Myocyte (in vitro differentiated cells): ENCODE measurements at regions not wholly inside any gene's neighbourhood (a gene's known extent, or its start where the extent isn't known, plus 50 kb on each side); places are given as distances from the start of the nearest gene placed in this dataset.
"Not testable (repeated sequence)": the region's sequence is repeated elsewhere in the genome, so short reads cannot be mapped to it uniquely, and the experiment has no call there.

Source experiments
- DNase-seq: peaks from one replicate; pipeline ENCODE4 v3.0.0-alpha.2; 2012; ENCODE audit warnings: low read depth

DNA sequence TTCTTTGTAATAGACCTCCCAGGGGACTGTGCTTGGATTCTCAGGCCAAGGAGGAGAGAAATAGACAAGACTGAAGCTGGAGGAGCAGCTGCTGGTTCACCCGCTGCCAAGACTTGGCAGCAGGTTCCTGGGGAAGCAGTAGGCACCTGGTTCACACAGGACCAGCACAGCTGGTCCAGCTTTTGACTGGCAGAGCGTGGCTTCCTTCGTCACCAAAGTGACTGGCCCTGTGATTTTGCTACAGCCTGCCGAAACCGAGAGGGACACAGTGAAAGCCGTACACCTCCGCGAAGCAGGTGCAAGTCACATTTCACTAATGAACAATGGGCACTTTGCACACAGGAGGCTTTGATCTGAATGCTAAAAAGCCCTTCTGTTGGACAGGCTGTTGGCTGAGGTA, 199.0 kb downstream of the RNF144B start:
- peak; percentile 68 for DNase-seq

DNA sequence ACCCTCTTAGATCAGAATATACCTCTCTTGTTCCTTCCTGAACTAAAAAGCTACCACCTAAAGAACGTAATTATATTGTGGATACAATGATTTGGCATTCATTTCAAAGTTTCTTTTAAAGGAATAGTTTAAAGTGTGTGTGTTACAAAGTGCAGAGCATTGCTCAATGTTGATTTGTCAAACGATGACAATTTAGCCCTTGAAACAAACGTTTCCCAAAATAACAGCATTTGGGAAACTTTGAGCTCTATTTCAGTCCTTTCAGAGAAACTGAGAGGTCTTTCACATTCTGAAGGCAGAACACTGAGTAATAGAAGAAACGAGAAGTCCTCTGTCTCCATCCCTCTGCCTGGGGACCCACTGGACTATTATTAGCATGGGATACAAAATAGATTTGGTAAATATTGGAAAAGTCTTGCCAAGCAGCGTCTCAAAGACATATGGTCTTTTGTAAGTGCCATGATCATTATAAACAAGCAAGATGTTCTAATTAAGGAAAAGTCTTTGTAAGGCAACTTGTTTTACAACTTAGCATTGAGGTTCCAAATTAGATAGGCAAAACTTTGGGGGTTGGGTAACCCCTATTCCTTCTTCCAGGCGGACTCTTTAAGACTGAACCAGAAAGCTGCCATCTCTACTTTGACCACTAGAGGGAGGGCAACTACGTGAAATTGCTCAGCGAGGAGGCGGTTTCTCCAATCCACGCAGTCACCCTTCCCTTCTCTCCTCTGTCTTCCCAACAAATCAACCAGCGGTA, 208.8 kb downstream of the RNF144B start:
- DNase-seq, result peak; percentile 81

DNA sequence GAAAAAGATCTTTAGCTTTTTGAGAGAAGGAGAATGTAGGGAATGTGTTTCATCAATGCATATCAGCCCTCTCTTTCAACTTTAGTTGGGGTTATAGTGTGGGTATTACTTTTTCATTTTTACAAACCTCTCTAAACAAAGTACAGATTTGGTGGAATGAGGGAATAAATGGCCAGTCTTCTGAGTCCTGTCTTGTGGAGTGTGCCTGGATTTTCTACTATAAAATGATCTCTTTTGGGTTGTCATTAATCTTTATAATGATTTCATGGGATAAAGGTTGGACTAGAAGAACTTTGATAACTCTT, 209.3 kb downstream of the RNF144B start:
- DNase-seq, result no peak

DNA sequence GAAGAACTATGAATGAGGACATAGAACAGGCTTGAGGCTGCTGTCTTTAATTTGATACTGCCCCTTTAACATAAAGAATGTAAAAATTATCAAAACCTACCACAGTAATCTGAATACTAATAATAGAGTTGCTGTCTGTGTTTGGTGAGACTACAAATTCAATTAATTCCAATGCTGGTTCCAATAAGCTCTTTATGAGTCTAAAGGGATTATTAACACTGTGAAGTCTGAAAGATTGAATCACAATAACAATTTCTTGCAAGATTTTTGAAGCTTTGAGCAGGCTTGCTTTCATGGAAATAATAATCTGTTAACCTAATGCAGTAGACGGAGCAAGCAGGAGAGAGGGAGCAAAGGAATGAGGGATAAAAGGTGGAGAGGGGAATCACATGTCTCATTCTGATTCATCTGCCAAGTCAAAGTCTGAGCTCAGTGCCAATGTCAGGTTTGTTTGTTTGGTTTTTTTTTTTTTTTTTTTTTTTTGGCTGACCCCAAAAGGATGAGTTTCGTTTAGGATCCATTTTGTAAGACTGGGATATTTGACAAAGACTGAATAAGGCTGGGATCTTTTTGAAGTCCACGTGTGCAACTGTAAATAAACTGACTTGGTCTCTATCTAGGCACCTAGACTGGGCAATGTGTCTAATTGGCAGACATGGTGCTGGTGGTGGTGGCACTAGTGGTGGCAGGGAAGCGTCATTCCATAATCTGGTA, 211.6 kb downstream of the RNF144B start:
- DNase-seq, result no peak

DNA sequence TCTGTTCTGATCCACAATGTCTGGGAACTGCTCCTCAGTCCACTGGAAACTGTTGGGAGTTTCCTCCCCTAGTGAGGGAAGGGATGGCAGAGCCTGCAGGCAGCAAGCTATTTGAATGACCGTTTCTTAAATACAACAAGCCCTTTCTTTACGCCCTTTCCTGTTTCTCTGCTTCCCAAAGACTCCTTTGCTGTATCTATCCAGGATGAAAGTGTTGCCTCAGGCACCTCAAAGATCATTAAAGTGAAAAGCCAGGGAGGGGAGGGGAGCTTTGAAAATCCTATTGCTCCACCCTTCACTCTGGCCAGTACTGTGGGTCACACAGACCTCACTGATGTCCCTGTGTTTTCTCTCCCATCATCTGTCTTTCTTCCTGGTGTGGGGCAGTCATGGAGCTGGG, 213.1 kb downstream of the RNF144B start:
- no peak for DNase-seq

DNA sequence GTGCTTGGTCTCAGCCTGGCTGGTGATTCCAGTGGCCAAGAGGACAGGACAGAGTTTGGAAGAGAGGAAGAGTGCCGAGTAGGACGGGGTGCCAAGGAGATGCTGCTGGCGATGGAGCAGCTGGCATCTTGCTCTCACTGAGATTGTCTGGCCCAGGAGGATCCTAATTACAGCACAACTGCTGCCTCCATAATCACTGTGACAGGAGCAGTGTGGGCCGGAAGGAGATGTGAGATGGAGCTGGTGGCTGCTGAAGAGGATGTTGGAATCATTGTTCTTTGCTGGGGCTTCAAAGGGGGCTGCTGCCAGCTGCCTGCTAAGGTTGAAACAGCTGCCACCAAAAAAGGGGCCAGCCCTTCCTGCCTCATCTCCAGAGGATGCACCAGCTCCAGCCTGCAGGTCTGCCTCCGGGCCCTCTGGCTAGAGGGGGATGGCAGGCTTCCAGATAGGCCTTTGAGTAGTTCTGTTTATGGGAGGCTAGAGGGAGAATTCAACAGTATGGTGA, 214.4 kb downstream of the RNF144B start:
- DNase-seq, result no peak

DNA sequence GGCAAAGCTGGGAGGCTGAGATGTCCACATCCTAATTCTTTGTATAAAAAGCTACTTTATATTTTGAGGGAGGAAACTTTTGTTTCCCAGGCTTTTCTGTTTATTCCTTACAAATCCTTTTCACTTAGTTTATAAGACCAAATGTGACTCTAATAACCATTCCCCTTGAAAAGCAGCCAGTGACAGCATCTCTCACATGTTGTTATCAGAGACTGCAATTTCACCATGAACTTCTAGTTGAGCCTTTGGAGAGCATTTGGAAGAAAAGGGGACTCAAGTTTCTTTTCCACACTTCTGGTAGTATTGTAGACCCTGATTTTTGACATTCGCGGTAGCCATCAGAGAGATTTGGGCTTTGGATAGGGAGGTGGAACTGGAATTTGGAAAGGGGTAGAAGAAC, 215.8 kb downstream of the RNF144B start:
- DNase-seq, result no peak

DNA sequence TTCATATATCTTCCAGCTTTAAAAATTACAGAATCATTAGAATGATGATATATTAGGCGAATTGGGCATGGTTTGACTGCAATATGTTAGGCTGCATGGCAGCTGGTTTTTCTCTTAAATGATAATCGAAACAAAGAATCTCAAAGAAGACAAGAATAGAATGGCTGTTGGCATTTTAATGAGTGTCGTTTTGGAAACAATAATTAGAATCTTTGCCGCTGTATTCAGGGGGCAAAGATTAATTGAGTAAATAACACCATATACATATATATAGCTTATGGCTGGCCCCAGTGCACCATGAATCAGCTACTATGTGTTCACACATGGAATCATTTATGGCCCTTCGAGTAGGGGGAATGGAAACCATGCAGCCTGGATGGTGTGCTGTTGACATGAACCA, 216.2 kb downstream of the RNF144B start:
- no peak for DNase-seq

DNA sequence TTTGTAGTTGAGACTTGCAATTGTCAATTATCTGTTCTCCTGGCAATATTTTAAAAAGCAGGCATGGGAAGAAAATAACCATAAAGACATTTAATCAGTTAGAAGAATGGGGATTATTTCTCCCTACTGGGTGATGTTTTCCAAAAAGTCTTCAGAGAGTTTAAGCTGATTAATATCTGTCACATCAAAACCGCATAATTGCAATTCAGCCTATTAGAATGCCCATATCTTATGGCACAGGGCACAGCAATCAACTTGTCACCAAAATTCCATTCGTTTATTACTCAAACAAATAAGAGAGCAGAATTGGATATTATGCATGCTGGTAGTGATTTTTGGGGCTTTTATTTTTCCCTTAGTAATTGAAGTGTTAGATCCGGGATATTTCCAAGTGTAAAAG, 218.7 kb downstream of the RNF144B start:
- DNase-seq, result no peak

DNA sequence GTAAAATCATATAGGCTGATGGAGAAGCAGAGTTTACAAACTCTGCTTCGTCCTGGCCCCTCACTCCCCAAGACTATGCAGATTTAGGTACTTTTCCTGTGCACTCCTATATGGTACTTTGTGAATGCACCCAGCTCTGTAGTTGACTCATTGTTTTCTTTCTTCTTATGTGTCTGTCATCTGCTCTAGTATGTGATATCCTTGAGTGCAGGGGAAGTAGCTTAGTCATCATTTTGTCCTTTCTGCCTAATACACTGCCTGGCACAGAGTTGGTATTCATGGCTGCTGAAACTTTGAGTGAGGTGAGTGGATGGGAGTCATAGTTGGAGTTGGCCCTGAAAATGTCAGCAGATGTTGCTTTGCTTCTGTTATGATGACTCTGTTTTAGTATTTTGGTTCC, 222.6 kb downstream of the RNF144B start:
- DNase-seq, result no peak

DNA sequence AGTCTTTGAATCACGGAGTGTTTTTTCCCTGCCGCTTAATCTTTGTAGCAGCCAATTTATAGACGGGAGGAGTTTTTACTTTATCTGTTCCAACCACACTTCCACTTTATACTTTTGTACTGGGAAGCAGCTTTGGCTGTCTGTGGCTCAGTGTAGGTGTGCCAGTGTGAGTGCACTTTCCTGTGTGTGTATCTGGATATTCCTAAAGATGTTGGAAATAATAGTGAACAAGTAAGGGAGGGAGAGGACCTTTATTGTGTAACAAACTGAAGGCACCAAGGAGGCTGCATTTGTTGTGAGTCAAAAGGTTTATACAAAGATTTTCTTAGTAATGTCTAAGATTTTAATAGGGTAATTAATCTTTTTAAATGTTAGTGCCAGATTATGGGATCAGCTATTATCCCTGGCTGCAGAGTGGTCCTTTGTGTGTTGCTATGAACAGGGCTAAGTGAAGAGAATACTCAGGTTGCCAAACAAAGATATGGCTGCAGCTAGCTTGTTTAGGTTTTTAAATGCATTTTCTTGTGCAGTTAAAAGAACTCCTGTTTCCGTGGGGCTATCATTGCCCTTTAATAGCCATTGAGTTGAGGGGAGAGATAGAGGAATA, 226.3 kb downstream of the RNF144B start:
- DNase-seq, result no peak

DNA sequence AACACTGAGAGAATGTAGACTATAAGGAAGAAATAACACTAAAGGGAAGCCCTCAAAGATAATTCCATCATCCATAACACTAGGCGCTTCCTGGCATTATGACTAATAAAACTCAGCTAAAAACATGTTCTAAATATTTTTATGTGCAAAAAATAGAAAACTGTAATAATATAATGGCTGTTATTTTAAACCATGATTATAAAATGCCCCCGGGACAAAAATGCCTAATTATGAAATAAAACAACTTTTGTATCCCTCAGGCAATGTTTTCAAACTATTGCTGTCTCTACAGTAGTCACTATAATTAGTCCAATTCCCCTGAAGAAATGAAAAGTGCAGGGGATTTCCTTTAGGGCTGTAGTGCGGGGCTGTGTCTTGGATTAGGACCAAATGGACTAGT, 242.4 kb downstream of the RNF144B start:
- no peak for DNase-seq

DNA sequence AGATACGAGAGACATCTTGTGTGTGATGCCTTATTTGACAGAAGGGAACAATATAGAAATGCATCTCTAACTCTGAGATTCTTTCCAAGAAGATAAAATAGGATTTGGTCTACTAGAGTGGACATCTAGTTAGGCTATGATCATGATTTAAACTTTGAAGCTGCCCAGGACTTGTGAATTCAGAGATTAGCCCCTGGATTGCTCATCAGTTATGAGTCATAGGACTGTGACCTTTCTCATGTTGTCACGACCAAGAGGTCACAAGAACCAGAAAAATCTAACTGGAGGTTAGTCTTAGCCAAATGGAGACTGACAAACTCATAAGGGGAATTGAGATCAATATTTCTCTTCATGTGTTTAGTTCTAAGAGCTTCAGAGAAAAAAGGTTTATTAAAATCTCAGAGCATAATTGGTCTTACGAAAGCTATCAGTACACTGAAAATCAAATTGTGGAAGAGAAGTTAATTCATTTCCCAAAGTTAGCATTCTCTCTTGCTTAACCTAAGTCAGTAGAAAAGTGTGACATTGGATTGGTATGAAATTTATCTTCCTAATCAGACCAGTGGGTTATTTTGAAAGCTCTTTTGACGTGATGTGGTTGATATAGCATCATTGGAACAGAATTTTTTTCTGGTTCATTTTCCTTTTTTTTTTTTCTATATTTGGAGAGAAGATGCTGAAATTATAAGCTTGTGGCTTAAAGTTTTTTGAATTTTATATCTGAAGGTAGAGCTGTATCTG, 245.7 kb downstream of the RNF144B start:
- peak; percentile 29 for DNase-seq

DNA sequence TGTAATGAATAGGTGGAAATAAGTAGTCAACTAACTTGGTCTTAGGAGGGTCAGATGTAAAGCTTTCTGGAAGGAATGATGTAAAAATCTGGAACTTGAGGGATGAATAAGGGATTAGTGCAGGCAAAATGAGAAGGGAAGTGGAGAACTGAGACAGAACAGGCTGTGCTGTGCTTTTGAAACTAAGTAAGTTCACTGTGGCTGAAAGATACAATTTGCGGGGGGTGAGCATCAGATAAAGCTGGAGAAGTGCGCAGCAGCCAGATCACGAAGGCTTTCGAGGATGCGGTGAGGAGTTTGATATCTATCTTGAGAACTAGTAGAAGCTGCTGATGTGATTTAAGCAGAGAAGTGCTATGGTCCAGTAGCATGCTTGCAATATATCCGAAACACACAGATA, 247.8 kb downstream of the RNF144B start:
- DNase-seq, result no peak

DNA sequence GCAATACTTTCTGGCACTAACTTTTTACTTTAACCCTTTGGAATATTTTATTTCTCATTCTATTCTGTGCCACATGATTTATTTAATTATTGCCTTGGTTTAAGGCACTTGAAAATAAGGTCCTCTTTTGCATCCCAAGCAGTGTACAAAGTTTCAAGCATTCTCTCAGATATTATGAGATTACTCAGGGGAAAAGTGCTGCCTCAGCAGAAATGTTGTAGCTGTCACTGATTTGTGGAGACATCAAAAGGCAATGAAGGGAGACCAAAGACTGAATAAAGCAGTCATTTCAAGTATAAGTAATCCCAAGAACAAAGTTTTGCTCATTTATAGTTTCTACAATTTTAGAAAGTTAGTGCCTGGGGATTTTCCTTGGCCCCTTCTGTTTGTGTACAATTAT, 253.0 kb downstream of the RNF144B start:
- DNase-seq, result no peak

DNA sequence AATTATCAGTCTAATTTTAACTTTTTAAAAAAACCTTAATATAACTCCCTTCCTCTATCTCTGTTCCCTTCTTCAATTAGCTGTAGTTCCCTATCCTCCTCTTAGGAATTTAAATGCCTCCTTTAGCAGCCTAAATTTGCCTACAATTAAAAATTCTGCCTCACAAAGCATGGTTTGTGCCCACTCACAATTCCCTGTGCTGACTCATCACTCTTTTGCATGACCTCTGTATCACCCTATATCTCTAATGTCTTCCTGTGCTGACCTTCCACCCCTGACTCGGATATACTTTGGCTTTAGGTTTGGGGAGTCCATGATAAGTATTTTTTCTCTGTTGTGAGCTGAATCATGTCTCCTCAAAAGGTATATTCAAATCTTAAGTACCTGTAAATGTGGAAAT, 253.6 kb downstream of the RNF144B start:
- DNase-seq, result no peak

DNA sequence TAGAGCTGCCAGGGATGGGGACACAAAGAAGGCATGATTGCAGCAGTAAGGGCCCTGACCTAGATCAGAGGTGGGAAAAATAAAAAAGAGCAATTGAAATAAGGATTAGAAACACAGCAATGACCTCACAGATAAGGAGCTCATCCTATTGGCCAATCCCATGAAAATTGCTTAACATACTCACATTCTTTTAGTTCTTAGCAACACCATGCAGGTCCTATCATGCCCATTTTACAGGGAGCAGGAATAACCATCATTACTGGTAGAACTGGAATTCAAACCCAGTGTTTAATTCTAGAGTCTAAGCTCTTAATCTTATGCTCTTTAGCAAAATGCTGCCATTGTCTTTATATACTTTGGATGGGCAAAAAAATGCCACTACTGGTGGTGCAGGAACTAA, 267.7 kb downstream of the RNF144B start:
- no peak for DNase-seq

DNA sequence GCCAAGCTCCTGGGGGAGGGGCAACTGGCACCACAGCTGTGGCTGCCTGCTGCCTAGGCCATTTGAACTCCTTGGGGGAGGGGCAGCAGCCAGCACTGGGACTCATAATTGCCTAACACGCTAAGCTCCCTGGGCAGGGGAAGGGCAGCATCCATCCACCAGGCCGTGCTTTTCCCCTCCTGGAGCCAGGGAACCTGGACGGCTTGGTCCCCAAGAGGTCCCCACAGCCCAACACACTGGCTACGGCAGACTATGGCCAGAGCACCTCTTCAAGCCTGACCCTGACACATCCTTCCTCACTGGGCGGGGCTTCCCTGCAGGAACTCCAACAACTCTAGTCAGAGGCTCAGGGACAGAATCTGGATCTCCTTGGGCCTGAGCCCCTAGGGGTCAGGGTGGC, 269.4 kb downstream of the RNF144B start:
- no peak for DNase-seq

DNA sequence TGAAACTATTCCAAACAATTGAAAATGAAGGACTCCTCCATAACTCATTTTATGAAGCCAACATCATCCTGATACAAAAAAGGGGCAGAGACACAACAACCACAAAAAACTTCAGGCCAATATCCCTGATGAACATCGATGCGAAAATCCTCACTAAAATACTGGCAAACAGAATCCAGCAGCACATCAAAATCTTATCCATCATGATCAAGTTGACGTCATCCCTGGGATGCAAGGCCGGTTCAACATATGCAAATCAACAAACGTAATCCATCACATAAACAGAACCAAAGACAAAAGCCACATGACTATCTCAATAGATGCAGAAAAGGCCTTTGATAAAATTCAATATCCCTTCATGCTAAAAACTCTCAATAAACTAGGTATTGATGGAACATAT, 272.8 kb downstream of the RNF144B start:
- not testable (repeated sequence) for DNase-seq

DNA sequence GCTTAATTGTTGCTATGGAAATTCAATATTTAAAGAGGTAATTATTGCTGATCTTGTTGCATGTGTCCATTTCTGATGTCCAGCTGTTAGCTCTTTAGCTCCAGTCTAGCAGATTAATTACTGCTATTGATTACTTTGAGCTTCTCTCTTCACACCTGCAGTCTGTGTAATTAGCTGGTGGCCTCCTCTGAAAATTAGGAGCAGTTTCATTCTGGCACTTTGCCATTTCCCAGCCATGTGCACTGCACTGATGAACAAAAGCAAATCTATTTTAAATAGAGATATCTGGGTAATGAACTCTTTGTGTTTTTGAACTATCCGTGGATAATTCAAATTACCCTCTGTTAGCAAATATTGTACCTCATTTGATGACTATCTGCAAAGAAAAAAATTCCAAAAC, 275.9 kb downstream of the RNF144B start:
- DNase-seq, result no peak

DNA sequence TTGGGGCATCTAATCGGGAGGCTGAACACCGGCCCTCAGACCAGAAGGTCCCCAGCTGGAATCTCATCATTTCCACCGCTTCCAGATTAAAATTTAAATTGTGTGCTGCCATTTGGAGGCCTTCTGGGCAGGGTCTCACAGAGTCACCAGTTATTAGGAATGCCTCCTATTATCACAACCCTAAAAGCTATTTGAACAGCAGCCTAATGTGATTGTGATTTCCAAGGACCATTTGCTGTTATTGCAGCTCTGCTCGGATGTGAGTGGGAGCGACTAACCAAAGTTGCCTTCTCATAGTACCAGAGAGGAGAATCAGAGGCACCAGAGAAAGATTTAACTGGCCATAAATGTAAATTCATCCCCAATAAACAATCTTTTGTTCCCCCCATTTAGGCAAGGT, 277.3 kb downstream of the RNF144B start:
- no peak for DNase-seq

DNA sequence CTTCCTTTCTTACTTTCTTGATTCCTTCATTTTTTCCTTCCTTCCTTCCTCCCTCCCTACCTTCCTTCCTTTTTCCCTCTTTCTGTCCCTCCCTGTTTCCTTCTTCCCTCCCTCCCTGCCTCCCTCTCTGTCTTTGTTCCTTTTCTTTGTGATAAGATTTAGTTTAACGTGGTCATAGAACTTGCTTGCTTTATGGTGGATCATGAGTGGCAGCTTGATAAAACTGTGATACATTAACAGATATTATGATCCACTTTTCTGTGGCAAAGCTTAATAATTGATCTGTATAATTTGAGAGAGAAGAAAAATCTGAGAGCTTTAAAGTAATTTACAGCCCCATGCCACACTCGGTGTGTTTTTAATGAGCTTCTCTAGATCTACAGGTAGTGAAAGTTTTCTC, 280.5 kb downstream of the RNF144B start:
- DNase-seq, result no peak
